Stomach (tissue), 8 donors: ENCODE measurements at regions not wholly inside any gene's neighbourhood (a gene's known extent, or its start where the extent isn't known, plus 50 kb on each side); places are given as distances from the start of the nearest gene placed in this dataset.
"Not testable (repeated sequence)": the region's sequence is repeated elsewhere in the genome, so short reads cannot be mapped to it uniquely, and the experiment has no call there.

Experiments used
- DNase-seq, 2 donors: peaks; one replicate each; pipeline versions ENCODE4 v3.0.0 to v3.0.0-alpha.2; 2013 to 2019
- H3K27ac ChIP-seq, 5 donors: fragments of 200-600 bp in 4 of 5; sonication (generic) in 4 of 5; one replicate each; pipeline ENCODE4 v1.5.1; 2013 to 2019; ENCODE audit warnings: mild to moderate bottlenecking in 1 of 5, moderate library complexity in 1 of 5
- H3K27me3 ChIP-seq, 3 donors: fragments of 200-600 bp; sonication (generic); one replicate each; pipeline ENCODE4 v1.5.1; 2017 to 2019; ENCODE audit warnings: mixed run types in 1 of 3
- H3K36me3 ChIP-seq, 4 donors: fragments of 200-600 bp; sonication (generic); 1 replicate in 3 of 4; 2 replicates in 1 of 4; pipeline ENCODE4 v1.5.1; 2016 to 2019
- H3K4me1 ChIP-seq, 4 donors: fragments of 200-600 bp; sonication (generic); one replicate each; pipeline ENCODE4 v1.5.1; 2016 to 2019
- H3K4me3 ChIP-seq, 4 donors: fragments of 200-600 bp; sonication (generic) in 3 of 4; one replicate each; pipeline ENCODE4 v1.5.1; 2016 to 2019; ENCODE audit warnings: mild to moderate bottlenecking in 1 of 4
- H3K9me3 ChIP-seq, 4 donors: fragments of 200-600 bp; sonication (generic); one replicate each; pipeline ENCODE4 v1.5.1; 2016 to 2019
- EP300 ChIP-seq: sonication (generic); formaldehyde crosslinking; IDR thresholded peaks from one replicate; pipeline ENCODE4 v1.6.1; 2017; ENCODE audit warnings: antibody characterized with exemption
- POLR2A ChIP-seq, 4 donors: fragments of 450-650 bp; IDR thresholded peaks; one replicate each; pipeline ENCODE4 v1.6.1; 2016; ENCODE audit warnings: antibody characterized with exemption in 4 of 4, control low read depth in 2 of 4, mild to moderate bottlenecking in 1 of 4, moderate library complexity in 1 of 4
- POLR2AphosphoS5 ChIP-seq, 3 donors: sonication (generic); formaldehyde crosslinking; IDR thresholded peaks; one replicate each; pipeline ENCODE4 v1.6.1; 2016; ENCODE audit warnings: antibody characterized with exemption in 3 of 3
- WGBS, 5 donors: extraction: QIAGEN DNeasy Blood & Tissue Kit in 3 of 5; methylation state at CpG; one replicate each; pipeline versions ENCODE4 v1.1.5 to v1.1.7; 2013 to 2018; 5-methylcytosine and 5-hydroxymethylcytosine counted together
- intact Hi-C: fragments of 100-400 bp; cut with DNase I; formaldehyde crosslinking; loops from one replicate; pipeline ENCODE4 v1.15.1; 2023; ENCODE audit warnings: low total_unique reads
- TF ChIP-seq, protein P1 (sequence below), 7 experiments: fragments of 450-650 bp in 4 of 7; fragments of 200-600 bp in 3 of 7; sonication (generic) in 3 of 7; IDR thresholded peaks; one replicate each; pipeline ENCODE4 v1.5.1; 2016 to 2019; ENCODE audit warnings: antibody characterized with exemption in 7 of 7, control low read depth in 2 of 7, mild to moderate bottlenecking in 1 of 7
- donor health status: healthy with polysubstance abuse.
- donor health status: Bipolar disorder and iron deficiency.
- donor health status: healthy.

DNA sequence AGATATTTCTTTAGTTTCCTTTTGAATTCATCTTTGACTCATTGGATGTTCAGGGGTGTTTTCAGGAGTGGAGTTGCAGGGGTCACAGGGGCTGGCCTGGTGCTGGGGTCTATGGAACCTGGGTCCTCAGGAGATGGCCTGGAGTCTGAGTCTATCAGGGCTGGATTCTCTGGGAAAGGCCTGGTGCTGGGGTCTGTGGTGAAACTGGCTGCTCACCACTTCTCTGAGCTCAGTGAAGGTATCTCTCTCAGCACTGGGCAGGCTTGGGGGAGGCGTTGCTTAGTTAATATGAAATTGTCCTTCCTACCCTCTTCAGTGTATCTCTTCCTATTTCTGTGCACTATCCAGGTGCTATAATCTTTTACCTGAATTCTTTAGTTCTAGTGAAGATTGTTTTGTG lies 83.1 kb upstream of the SLC24A3 start:
- Histone ChIP-seq H3K27ac (no peak overlapping the region), H3K4me3 (no peak overlapping the region), H3K36me3 (no peaks in the 10 kb centered on the region), H3K4me1 (peaks cover 0 to 8% (median 3%) of the 10 kb centered on the region in 4 donors), H3K9me3 (no peaks in the 10 kb centered on the region), H3K27me3 (no peaks in the 10 kb centered on the region)
- WGBS, 5 donors, result 73 to 90% (median 85%) methylated on average over 1 of the region's 1 CpG
- intact Hi-C loops, result no loop called here
- no peak for DNase-seq
- TF ChIP-seq EP300, result no peak
- TF ChIP-seq POLR2AphosphoS5 (IDR thresholded peaks at IDR 0.05), result no peak
- TF ChIP-seq, protein P1, sequence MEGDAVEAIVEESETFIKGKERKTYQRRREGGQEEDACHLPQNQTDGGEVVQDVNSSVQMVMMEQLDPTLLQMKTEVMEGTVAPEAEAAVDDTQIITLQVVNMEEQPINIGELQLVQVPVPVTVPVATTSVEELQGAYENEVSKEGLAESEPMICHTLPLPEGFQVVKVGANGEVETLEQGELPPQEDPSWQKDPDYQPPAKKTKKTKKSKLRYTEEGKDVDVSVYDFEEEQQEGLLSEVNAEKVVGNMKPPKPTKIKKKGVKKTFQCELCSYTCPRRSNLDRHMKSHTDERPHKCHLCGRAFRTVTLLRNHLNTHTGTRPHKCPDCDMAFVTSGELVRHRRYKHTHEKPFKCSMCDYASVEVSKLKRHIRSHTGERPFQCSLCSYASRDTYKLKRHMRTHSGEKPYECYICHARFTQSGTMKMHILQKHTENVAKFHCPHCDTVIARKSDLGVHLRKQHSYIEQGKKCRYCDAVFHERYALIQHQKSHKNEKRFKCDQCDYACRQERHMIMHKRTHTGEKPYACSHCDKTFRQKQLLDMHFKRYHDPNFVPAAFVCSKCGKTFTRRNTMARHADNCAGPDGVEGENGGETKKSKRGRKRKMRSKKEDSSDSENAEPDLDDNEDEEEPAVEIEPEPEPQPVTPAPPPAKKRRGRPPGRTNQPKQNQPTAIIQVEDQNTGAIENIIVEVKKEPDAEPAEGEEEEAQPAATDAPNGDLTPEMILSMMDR (IDR thresholded peaks at IDR 0.05), result no peak
- no peak for TF ChIP-seq POLR2A (IDR thresholded peaks at IDR 0.05)

DNA sequence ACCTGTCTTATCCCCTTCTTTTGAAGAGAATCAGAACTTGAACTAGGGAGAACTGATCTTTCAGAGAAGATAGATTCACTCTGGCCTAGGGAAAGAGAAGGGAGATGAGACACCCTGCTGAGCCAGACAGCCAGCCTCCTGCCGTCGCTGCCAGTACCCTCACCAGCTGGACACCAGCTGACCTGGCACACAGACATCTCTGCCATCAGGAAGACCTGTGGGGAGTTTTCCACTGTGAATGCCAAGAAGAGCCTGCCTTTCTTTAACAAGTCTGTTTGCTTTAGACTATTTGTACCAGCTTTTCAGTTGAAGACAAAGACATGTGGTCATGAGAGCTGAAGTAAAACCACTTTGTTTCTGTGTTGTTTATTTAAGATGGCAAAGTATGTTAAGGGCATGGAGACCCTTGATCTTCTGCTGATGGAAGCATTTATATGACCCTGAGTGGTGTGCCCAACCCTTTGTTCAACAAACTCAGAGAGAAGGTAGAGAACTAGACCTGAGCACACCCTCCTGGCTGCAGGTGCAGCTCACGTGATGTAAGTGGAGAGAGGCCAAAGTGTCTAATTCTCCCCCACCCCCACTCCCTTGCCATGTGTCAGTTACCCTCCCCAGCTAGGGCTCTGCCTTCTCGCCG lies 82.3 kb upstream of the SLC24A3 start:
- intact Hi-C loops, result no loop called here
- TF ChIP-seq POLR2AphosphoS5 (IDR thresholded peaks at IDR 0.05) (no peak), POLR2A (IDR thresholded peaks at IDR 0.05) (no peak), EP300 (no peak)
- TF ChIP-seq, protein P1 (IDR thresholded peaks at IDR 0.05), result no peak
- Histone ChIP-seq H3K9me3 (no peaks in the 10 kb centered on the region), H3K27ac (peak overlapping the region in 1 of 5 donors; percentile 36), H3K4me1 (peaks cover 0 to 8% (median 3%) of the 10 kb centered on the region in 4 donors), H3K36me3 (no peaks in the 10 kb centered on the region), H3K27me3 (no peaks in the 10 kb centered on the region), H3K4me3 (no peak overlapping the region)
- 32 to 51% (median 37%) methylated on average over 5 of the region's 5 CpGs for WGBS, 5 donors
- peak; percentile 32 to 68 for DNase-seq

DNA sequence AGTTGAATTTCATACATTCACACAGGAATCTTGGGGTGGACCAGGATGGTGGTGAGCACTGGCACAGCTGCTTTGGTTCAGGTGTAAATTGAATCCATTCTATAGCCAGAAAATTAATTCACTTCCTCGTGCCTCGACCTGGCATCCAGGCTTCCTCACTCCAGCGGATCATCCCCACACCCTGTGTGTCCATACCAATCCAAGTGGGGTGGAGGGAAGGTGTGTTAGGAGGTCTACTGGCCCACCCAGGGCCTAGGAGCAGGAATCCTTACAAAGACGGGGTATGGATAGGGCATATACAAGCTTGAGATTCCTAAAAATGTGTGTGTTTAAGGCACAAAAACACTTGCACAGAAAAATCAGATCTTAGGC lies 81.8 kb upstream of the SLC24A3 start:
- intact Hi-C loops, result no loop called here
- Histone ChIP-seq H3K4me1 (peaks cover 0 to 8% (median 3%) of the 10 kb centered on the region in 4 donors), H3K27ac (peak overlapping the region in 1 of 5 donors; percentile 2), H3K36me3 (no peaks in the 10 kb centered on the region), H3K4me3 (no peak overlapping the region), H3K9me3 (peaks cover 0 to 2% (median 0%) of the 10 kb centered on the region in 4 donors), H3K27me3 (no peaks in the 10 kb centered on the region)
- TF ChIP-seq POLR2AphosphoS5 (IDR thresholded peaks at IDR 0.05) (no peak), POLR2A (IDR thresholded peaks at IDR 0.05) (no peak), EP300 (no peak)
- TF ChIP-seq, protein P1 (IDR thresholded peaks at IDR 0.05), result no peak
- WGBS, 5 donors, result 71 to 89% (median 85%) methylated on average over 1 to 4 of the region's 4 CpGs
- no peak for DNase-seq

DNA sequence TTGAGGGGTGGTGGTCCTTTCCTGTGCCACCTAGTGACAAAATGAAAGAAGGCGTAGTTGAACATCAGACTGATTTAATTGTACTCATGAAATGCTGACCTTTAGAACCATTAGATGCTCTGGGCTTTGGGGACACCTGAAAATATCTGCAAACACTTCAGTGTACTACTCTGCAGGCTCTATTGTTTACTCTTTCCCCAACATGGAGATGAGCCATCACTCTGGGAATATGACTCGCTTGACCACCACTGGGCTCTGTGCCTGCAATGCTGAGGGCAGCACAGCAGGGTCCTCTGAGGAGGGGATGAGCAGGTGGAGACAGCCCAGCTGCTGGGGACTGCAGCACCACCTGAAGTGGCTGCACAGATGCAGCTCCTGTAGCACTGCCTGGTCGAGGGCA lies 74.8 kb upstream of the SLC24A3 start:
- H3K36me3 ChIP-seq, result no peaks in the 10 kb centered on the region
- no peak for TF ChIP-seq EP300
- H3K27ac ChIP-seq, result no peak overlapping the region
- peaks cover 0 to 14% (median 6%) of the 10 kb centered on the region in 4 donors for H3K9me3 ChIP-seq
- no peak overlapping the region for H3K4me3 ChIP-seq
- 58 to 70% (median 64%) methylated on average over 3 of the region's 3 CpGs for WGBS, 5 donors
- H3K27me3 ChIP-seq, result no peaks in the 10 kb centered on the region
- no peaks in the 10 kb centered on the region for H3K4me1 ChIP-seq
- intact Hi-C loops, result no loop called here
- no peak for DNase-seq

DNA sequence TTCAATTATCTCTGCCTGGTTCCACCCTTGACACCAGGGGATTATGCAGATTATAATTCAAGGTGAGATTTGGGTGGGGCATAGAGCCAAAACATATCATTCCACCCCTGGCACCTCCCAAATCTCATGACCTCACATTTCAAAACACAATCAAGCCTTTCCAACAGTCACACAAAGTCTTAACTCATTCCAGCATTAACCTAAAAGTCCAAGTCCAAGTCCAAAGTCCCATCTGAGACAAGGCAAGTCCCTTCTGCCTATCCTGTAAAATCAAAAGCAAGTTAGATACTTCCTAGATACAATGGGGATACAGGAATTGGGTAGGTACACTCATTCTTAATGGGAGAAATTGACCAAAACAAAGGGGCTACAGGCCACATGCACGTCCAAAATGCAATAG lies 73.7 kb upstream of the SLC24A3 start:
- no peak for DNase-seq
- 54 to 81% (median 67%) methylated on average over 1 of the region's 1 CpG for WGBS, 5 donors
- intact Hi-C loops, result no loop called here
- H3K27me3 ChIP-seq, result no peaks in the 10 kb centered on the region
- H3K36me3 ChIP-seq, result no peaks in the 10 kb centered on the region
- H3K4me1 ChIP-seq, result no peaks in the 10 kb centered on the region
- no peak for TF ChIP-seq EP300
- TF ChIP-seq POLR2A (IDR thresholded peaks at IDR 0.05), result no peak
- no peak for TF ChIP-seq POLR2AphosphoS5 (IDR thresholded peaks at IDR 0.05)
- TF ChIP-seq, protein P1 (IDR thresholded peaks at IDR 0.05), result no peak
- H3K27ac ChIP-seq, result no peak overlapping the region
- H3K9me3 ChIP-seq, result peaks cover 0 to 14% (median 6%) of the 10 kb centered on the region in 4 donors
- H3K4me3 ChIP-seq, result no peak overlapping the region

DNA sequence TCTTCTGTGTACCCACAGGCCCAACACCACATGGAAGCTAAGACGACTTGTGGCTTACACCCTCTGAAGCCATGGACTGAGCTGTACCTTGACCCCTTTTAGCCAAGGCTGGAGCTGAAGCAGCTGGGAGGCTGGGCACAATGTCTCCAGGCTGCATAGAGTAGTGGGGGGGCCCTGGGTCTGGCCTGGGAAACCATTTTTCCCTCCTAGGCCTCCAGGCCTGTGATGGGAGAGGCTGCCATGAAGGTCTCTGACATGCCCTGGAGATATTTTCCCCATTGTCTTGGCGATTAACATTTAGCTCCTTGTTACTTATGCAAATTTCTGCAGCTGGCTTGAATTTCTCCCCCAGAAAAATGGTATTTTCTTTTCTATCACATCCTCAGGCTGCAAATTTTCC lies 72.9 kb upstream of the SLC24A3 start:
- WGBS, 5 donors, result 72 to 89% (median 88%) methylated on average over 2 of the region's 2 CpGs
- intact Hi-C loops, H3K4me1 ChIP-seq, H3K27ac ChIP-seq, H3K36me3 ChIP-seq, DNase-seq, H3K4me3 ChIP-seq, H3K27me3 ChIP-seq: not testable (repeated sequence)
- H3K9me3 ChIP-seq, result peaks cover 0 to 14% (median 6%) of the 10 kb centered on the region in 4 donors
